ENCODE measurements at regions not wholly inside any gene's neighbourhood (a gene's known extent, or its start where the extent isn't known, plus 50 kb on each side); places are given as distances from the start of the nearest gene placed in this dataset.

DNA sequence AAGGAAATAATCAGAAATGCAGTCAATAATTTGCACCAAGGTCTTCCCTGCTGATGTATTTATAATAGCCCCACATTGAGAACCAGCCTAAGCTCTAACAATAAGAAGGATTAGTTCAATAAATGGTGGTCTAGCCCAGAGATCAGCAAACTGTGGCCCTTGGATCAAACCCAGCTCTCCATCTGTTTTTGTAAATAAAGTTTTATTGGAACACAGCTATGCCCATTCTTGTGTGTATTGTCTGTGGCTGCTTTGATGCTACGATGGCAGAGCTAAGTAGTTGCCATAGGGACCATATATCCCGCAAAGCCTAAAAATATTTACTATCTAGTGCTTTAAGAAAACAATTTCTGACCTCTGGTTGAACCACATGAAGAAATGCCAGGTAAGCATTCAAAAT is 154.9 kb downstream of the EMX2 start:
- intact Hi-C loops (cut with micrococcal nuclease; ENCODE audit: unreplicated experiment) (no loop called here), in situ Hi-C loops (cut with MboI) (no loop called here)
- BruUV-seq (replicated peaks), result no TSS peak
- Histone ChIP-seq H3K27ac (ENCODE audit: control insufficient read depth, insufficient read depth) (no peak overlapping the region), H2AFZ (ENCODE audit: control insufficient read depth, low read depth, low read length) (no peak overlapping the region), H3K27me3 (replicated peaks in 1 of 2; ENCODE audit: control insufficient read depth in 2 of 2, insufficient read depth in 2 of 2, low read length in 1 of 2) (no peaks in the 10 kb centered on the region), H3K4me2 (ENCODE audit: control insufficient read depth, insufficient read depth) (no peak overlapping the region), H3K9ac (ENCODE audit: control insufficient read depth, insufficient read depth, low read length) (no peak overlapping the region), H4K20me1 (ENCODE audit: control insufficient read depth, insufficient read depth) (no peaks in the 10 kb centered on the region), H3K4me3 (no peak overlapping the region), H3K9me3 (replicated peaks; ENCODE audit: control insufficient read depth, insufficient read depth, low read length) (no peaks in the 10 kb centered on the region), H3K4me1 (ENCODE audit: control insufficient read depth, insufficient read depth, low read length) (no peaks in the 10 kb centered on the region), H3K79me2 (ENCODE audit: control insufficient read depth, insufficient read depth, low read length) (no peaks in the 10 kb centered on the region), H3K36me3 (ENCODE audit: control insufficient read depth in 2 of 2, insufficient read depth in 2 of 2, low read length in 1 of 2) (no peaks in the 10 kb centered on the region)
- ChIA-PET SMC1A (ENCODE audit: uncharacterized antibody, unreplicated experiment) (interaction anchor here (0.7 to 1.6 kb wide), 4 partner anchors 9 to 409 kb away, joined by 3 to 5 read pairs (median 3); no protein-coding TSS in a partner anchor), POLR2A (no interaction called here), RAD21 (ENCODE audit: unreplicated experiment) (no interaction called here), CTCF (interaction anchor here (0.7 to 1.2 kb wide), 3 partner anchors 159 to 530 kb away, joined by 3 to 4 read pairs (median 4); no protein-coding TSS in a partner anchor)
- FAIRE-seq, result no peak
- TF ChIP-seq ZBTB40 (IDR thresholded peaks at IDR 0.05; ENCODE audit: borderline replicate concordance), result peak; percentile 72
- TF ChIP-seq, protein P1, sequence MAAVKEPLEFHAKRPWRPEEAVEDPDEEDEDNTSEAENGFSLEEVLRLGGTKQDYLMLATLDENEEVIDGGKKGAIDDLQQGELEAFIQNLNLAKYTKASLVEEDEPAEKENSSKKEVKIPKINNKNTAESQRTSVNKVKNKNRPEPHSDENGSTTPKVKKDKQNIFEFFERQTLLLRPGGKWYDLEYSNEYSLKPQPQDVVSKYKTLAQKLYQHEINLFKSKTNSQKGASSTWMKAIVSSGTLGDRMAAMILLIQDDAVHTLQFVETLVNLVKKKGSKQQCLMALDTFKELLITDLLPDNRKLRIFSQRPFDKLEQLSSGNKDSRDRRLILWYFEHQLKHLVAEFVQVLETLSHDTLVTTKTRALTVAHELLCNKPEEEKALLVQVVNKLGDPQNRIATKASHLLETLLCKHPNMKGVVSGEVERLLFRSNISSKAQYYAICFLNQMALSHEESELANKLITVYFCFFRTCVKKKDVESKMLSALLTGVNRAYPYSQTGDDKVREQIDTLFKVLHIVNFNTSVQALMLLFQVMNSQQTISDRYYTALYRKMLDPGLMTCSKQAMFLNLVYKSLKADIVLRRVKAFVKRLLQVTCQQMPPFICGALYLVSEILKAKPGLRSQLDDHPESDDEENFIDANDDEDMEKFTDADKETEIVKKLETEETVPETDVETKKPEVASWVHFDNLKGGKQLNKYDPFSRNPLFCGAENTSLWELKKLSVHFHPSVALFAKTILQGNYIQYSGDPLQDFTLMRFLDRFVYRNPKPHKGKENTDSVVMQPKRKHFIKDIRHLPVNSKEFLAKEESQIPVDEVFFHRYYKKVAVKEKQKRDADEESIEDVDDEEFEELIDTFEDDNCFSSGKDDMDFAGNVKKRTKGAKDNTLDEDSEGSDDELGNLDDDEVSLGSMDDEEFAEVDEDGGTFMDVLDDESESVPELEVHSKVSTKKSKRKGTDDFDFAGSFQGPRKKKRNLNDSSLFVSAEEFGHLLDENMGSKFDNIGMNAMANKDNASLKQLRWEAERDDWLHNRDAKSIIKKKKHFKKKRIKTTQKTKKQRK (IDR thresholded peaks at IDR 0.05; ENCODE audit: low read depth, low read length), result no peak
- 20% methylated on average over 2 of the region's 2 CpGs for WGBS (ENCODE audit: insufficient coverage, insufficient replicate concordance, low lambda C conversion rate, missing lambda C conversion rate)
- ATAC-seq, result no peak
- DNase-seq (ENCODE audit: low read depth, low spot score), result no peak

Data from GM12878 (cell line).